SHP77 treated with DMSO at 0.1 percent for 48 hours (cell line): ENCODE measurements at regions not wholly inside any gene's neighbourhood (a gene's known extent, or its start where the extent isn't known, plus 50 kb on each side); places are given as distances from the start of the nearest gene placed in this dataset.

Experiments used
- DNase-seq: peaks from one replicate; lab custom pipeline; 2025; lab: John Stamatoyannopoulos, UW

- peak; percentile 34 for DNase-seq
Observed at GRCh38 chr2:116510117-116510671, 1304.3 kb upstream of the DDX18 start.

GRCh38 chr2:116511426-116511825 is 1303.1 kb upstream of the DDX18 start:
- DNase-seq = peak; percentile 4

- no peak for DNase-seq
Observed at GRCh38 chr2:116513991-116514390, 1300.5 kb upstream of the DDX18 start.

GRCh38 chr2:116517936-116518335 is 1296.6 kb upstream of the DDX18 start:
- no peak for DNase-seq

- no peak for DNase-seq
Observed at GRCh38 chr2:116537811-116538210, 1276.7 kb upstream of the DDX18 start.

- DNase-seq = no peak
Observed at GRCh38 chr2:116545286-116546068, 1269.0 kb upstream of the DDX18 start.

GRCh38 chr2:116552738-116553419 is 1261.6 kb upstream of the DDX18 start:
- peak; percentile 7 for DNase-seq

GRCh38 chr2:116580209-116580608 is 1234.3 kb upstream of the DDX18 start:
- DNase-seq = no peak

- DNase-seq = no peak
Observed at GRCh38 chr2:116582850-116583249, 1231.6 kb upstream of the DDX18 start.

- DNase-seq = no peak
Observed at GRCh38 chr2:116585669-116586327, 1228.7 kb upstream of the DDX18 start.

GRCh38 chr2:116586328-116586689 is 1228.2 kb upstream of the DDX18 start:
- no peak for DNase-seq
